Hepatocyte (in vitro differentiated cells): ENCODE measurements at regions not wholly inside any gene's neighbourhood (a gene's known extent, or its start where the extent isn't known, plus 50 kb on each side); places are given as distances from the start of the nearest gene placed in this dataset.

ENCODE experiments used
- DNase-seq: peaks from one replicate; pipeline ENCODE4 v3.0.0-alpha.2; 2016; ENCODE audit warnings: low spot score
- H2AFZ ChIP-seq: fragments of 200-600 bp; sonication (generic); 2 replicates; pipeline ENCODE4 v1.6.0; 2016; ENCODE audit warnings: antibody characterized with exemption, mild to moderate bottlenecking
- H3K27ac ChIP-seq: fragments of 200-600 bp; sonication (generic); 2 replicates; pipeline ENCODE4 v1.5.1; 2016; ENCODE audit warnings: mild to moderate bottlenecking
- H3K27me3 ChIP-seq: fragments of 200-600 bp; sonication (generic); 2 replicates; pipeline ENCODE4 v1.6.1; 2016
- H3K36me3 ChIP-seq: fragments of 200-600 bp; sonication (generic); replicated peaks from 2 replicates; pipeline ENCODE4 v1.5.1; 2016; ENCODE audit warnings: low read depth; ENCODE audit not compliant: insufficient read depth
- H3K4me1 ChIP-seq: fragments of 200-600 bp; sonication (generic); 2 replicates; pipeline ENCODE4 v1.5.1; 2016; ENCODE audit warnings: mild to moderate bottlenecking, moderate library complexity; ENCODE audit not compliant: insufficient read depth
- H3K4me2 ChIP-seq: fragments of 200-600 bp; sonication (generic); 2 replicates; pipeline ENCODE4 v1.6.0; 2016
- H3K4me3 ChIP-seq: fragments of 200-600 bp; sonication (generic); 2 replicates; pipeline ENCODE4 v1.5.1; 2016; ENCODE audit warnings: mild to moderate bottlenecking
- H3K79me2 ChIP-seq: fragments of 200-600 bp; sonication (generic); 2 replicates; pipeline ENCODE4 v1.6.0; 2017; ENCODE audit warnings: mild to moderate bottlenecking
- H3K9me2 ChIP-seq: fragments of 200-600 bp; sonication (generic); replicated peaks from 2 replicates; pipeline ENCODE4 v1.6.0; 2017; ENCODE audit warnings: mild to moderate bottlenecking; ENCODE audit not compliant: insufficient read depth
- H3K9me3 ChIP-seq: fragments of 200-600 bp; sonication (generic); 2 replicates; pipeline ENCODE4 v1.5.1; 2016; ENCODE audit warnings: low read depth, mild to moderate bottlenecking
- H4K20me1 ChIP-seq: fragments of 200-600 bp; sonication (generic); 2 replicates; pipeline ENCODE4 v1.6.0; 2016; ENCODE audit warnings: mild to moderate bottlenecking; ENCODE audit not compliant: insufficient read depth, poor library complexity, severe bottlenecking
- EZH2 ChIP-seq: fragments of 200-600 bp; sonication (generic); IDR thresholded peaks from 2 replicates; pipeline ENCODE4 v1.6.1; 2016; ENCODE audit warnings: antibody characterized with exemption, mild to moderate bottlenecking, borderline replicate concordance
- EZH2phosphoT487 ChIP-seq: fragments of 200-600 bp; sonication (generic); IDR thresholded peaks from one replicate; pipeline ENCODE4 v1.6.1; 2018; ENCODE audit warnings: antibody characterized with exemption, mild to moderate bottlenecking, low read depth, moderate library complexity; ENCODE audit not compliant: unreplicated experiment, severe bottlenecking
- WGBS: methylation state at CpG from one replicate; pipeline ENCODE4 v1.1.6; 2016; ENCODE audit warnings: low lambda C conversion rate; ENCODE audit errors: missing lambda C conversion rate; 5-methylcytosine and 5-hydroxymethylcytosine counted together
- TF ChIP-seq, protein P1 (sequence below): fragments of 200-600 bp; sonication (generic); IDR thresholded peaks from 2 replicates; pipeline ENCODE4 v1.5.1; 2016; ENCODE audit warnings: antibody characterized with exemption, mild to moderate bottlenecking; ENCODE audit not compliant: poor library complexity

DNA sequence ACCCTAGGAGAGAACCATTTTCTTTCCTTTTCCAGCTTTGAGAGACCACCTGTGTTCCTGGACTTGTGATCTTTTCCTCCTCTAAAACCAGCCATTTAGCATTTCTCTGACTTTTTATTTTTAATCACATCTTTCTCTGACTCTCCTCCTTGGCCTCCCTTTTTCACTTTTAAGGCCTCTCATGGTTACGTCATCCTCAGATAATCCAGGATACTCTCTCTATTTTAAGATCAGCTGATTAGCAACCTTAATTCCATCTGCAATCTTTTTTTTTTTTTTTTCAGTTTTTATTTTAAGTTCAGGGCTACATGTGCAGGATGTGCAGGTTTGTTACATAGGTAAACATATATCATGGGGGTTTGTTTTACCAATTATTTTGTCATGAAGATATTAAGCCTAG, 54.0 kb downstream of the RFPL4B start:
- Histone ChIP-seq H3K4me2 (no peak overlapping the region), H3K9me3 (no peaks in the 10 kb centered on the region), H2AFZ (no peak overlapping the region), H3K27me3 (no peaks in the 10 kb centered on the region), H3K27ac (no peak overlapping the region), H3K4me3 (no peak overlapping the region), H3K9me2 (no peaks in the 10 kb centered on the region), H3K79me2 (no peaks in the 10 kb centered on the region), H3K36me3 (no peaks in the 10 kb centered on the region), H4K20me1 (no peaks in the 10 kb centered on the region), H3K4me1 (no peaks in the 10 kb centered on the region)
- WGBS: 89% methylated on average over 1 of the region's 1 CpG
- TF ChIP-seq EZH2 (no peak), EZH2phosphoT487 (no peak)
- TF ChIP-seq, protein P1, sequence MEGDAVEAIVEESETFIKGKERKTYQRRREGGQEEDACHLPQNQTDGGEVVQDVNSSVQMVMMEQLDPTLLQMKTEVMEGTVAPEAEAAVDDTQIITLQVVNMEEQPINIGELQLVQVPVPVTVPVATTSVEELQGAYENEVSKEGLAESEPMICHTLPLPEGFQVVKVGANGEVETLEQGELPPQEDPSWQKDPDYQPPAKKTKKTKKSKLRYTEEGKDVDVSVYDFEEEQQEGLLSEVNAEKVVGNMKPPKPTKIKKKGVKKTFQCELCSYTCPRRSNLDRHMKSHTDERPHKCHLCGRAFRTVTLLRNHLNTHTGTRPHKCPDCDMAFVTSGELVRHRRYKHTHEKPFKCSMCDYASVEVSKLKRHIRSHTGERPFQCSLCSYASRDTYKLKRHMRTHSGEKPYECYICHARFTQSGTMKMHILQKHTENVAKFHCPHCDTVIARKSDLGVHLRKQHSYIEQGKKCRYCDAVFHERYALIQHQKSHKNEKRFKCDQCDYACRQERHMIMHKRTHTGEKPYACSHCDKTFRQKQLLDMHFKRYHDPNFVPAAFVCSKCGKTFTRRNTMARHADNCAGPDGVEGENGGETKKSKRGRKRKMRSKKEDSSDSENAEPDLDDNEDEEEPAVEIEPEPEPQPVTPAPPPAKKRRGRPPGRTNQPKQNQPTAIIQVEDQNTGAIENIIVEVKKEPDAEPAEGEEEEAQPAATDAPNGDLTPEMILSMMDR: no peak
- DNase-seq: no peak

DNA sequence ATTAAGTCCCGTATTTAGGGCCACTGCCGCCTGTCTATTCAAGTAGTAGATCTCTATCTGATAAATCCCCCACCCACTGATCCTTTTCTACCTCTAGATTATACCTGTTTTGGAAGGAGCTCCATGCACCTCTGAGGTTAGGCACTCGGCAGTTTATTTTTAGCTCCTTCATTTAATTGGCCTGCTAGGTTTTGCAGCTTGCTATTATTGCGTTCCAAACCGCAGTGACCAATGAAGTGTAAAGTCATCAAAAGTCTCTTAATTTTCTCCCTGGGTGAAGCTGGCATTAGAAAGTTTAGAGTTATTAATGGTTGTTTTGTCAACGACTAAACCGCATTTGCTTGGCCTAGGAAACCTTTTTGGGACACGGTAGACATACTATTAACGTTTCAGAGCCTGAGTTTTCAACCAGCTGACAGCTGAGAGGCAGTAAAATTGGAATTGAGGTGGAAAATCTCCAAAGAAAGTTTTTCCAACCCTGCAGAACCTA, 60.0 kb downstream of the RFPL4B start:
- WGBS: 68% methylated on average over 9 of the region's 9 CpGs
- no peaks in the 10 kb centered on the region for H3K4me1 ChIP-seq
- no peaks in the 10 kb centered on the region for H4K20me1 ChIP-seq
- no peak for TF ChIP-seq EZH2
- TF ChIP-seq, protein P1: no peak
- TF ChIP-seq EZH2phosphoT487: no peak
- peak overlapping the region; percentile 10 for H3K27ac ChIP-seq
- no peaks in the 10 kb centered on the region for H3K27me3 ChIP-seq
- H3K4me2 ChIP-seq: no peak overlapping the region
- H3K4me3 ChIP-seq: no peak overlapping the region
- H3K9me3 ChIP-seq: no peaks in the 10 kb centered on the region
- no peaks in the 10 kb centered on the region for H3K9me2 ChIP-seq
- H2AFZ ChIP-seq: no peak overlapping the region
- H3K36me3 ChIP-seq: no peaks in the 10 kb centered on the region
- H3K79me2 ChIP-seq: no peaks in the 10 kb centered on the region
- DNase-seq: no peak

DNA sequence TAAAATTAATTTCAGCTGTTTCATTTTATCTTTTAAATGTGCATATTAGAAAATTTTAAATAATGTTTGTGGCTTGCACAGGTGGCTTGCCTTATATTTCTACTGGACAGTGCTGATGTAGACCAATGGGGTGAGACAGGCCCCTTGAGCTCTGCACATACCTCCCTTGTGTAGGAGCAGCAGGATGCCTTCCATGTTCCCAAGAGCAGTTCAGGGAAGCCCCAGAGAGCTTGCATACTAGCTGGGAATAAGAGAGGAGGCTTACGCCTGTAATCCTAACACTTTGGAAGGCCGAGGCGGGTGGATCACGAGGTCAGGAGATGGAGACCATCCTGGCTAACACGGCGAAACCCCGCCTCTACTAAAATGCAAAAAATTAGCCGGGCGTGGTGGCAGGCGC, 61.4 kb downstream of the RFPL4B start:
- H3K4me1 ChIP-seq: no peaks in the 10 kb centered on the region
- no peaks in the 10 kb centered on the region for H3K79me2 ChIP-seq
- DNase-seq: no peak
- H2AFZ ChIP-seq: no peak overlapping the region
- no peak overlapping the region for H3K4me2 ChIP-seq
- no peaks in the 10 kb centered on the region for H3K9me3 ChIP-seq
- no peaks in the 10 kb centered on the region for H3K9me2 ChIP-seq
- WGBS: 94% methylated on average over 10 of the region's 10 CpGs
- no peaks in the 10 kb centered on the region for H4K20me1 ChIP-seq
- H3K27ac ChIP-seq: no peak overlapping the region
- no peak overlapping the region for H3K4me3 ChIP-seq
- no peak for TF ChIP-seq EZH2phosphoT487
- TF ChIP-seq EZH2: no peak
- TF ChIP-seq, protein P1: no peak
- no peaks in the 10 kb centered on the region for H3K27me3 ChIP-seq
- no peaks in the 10 kb centered on the region for H3K36me3 ChIP-seq

DNA sequence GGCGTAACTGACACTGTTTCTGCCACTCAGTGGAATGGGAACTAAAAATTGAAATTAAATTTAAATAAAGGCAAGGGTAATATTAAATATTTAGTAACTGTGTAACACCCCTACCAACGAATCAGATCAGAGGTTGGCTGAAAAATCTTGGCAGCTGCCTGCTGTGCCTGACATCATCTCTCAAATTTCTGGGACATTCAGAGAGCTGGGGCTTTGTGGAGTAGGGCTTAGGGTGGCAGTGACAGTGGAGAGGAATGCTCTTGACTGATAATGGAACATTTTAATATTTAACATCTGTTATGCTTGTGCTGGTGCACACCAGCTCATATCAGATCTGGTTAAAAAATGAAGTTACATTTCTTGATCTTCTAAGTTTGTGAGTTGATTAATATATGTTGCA, 62.2 kb downstream of the RFPL4B start:
- no peaks in the 10 kb centered on the region for H3K36me3 ChIP-seq
- WGBS: 77% methylated on average over 2 of the region's 2 CpGs
- H3K4me3 ChIP-seq: no peak overlapping the region
- H3K9me3 ChIP-seq: no peaks in the 10 kb centered on the region
- no peaks in the 10 kb centered on the region for H3K27me3 ChIP-seq
- H3K79me2 ChIP-seq: no peaks in the 10 kb centered on the region
- no peaks in the 10 kb centered on the region for H3K4me1 ChIP-seq
- no peak overlapping the region for H3K27ac ChIP-seq
- no peaks in the 10 kb centered on the region for H4K20me1 ChIP-seq
- H3K4me2 ChIP-seq: no peak overlapping the region
- DNase-seq: no peak
- TF ChIP-seq, protein P1: no peak
- TF ChIP-seq EZH2 (no peak), EZH2phosphoT487 (no peak)
- no peaks in the 10 kb centered on the region for H3K9me2 ChIP-seq
- no peak overlapping the region for H2AFZ ChIP-seq
